ENCODE measurements at regions not wholly inside any gene's neighbourhood (a gene's known extent, or its start where the extent isn't known, plus 50 kb on each side); places are given as distances from the start of the nearest gene placed in this dataset.
"Not testable (repeated sequence)": the region's sequence is repeated elsewhere in the genome, so short reads cannot be mapped to it uniquely, and the experiment has no call there.

DNA sequence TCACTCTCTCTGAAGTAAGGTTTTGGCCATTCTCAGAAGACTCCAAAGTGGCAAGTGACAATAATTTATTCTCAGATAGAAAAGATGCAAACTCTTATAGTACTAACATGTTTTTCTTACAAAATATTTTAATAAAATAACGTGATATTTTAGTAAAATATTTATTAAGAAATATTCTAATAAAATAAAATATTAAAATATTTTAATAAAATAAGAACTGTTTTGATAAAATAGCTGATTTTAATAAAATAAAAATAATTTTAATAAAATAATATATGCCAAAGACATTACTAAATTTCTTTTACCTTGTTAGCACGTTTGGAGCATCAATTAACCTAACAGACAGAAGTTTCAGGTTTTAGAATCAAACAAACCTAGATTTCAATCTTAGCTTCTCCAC is 424.0 kb upstream of the NECTIN3 start:
- DNase-seq, result no peak

DNA sequence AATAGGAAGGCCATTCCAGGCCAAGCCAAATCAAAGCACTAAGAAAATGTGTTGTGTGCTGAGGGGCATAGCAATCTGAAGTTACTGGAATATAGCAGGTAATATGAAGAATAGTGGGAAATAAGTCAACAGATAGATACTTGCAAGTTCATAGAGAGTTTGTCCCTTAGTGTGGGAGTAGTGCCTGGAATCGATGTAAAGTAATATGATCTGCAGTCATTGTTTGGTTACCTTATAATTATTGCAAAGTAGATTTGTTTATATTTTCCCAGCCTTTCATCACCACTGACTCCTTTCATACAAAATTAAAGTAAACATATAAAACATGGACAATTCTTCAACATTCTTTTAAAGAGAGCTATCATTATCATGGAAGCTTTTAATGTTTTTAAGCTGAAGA is 420.9 kb upstream of the NECTIN3 start:
- no peak for DNase-seq

DNA sequence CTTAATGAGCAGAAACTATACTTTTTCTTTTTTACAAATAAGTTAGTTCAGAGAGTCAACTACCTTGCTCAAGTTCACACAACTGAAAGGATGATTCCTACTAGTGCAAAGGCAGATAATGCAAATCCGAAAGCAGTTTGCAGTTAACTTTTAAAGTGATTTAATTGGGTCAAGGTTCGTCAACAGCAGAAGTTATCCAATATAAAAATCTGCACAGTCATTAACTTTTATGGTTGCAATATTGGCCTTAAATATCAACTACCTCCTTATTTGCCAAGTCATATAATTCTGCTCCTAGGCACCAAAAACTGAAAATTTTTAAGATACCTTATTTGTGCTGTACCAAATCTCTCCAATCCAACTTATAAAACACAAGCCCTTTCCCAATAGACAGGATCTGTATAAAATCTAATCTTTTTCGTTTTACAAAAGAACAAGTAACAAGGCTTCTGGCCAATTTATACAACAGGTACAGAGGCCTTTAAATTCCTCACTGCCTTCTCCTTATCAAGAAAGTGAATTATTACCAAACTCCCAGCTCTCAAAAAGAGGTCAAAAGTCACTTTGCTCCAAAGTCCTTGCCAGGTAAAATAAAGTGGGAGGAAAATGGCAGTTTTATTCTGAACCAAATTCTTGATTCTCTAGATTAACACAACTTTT is 416.6 kb upstream of the NECTIN3 start:
- no peak for DNase-seq

DNA sequence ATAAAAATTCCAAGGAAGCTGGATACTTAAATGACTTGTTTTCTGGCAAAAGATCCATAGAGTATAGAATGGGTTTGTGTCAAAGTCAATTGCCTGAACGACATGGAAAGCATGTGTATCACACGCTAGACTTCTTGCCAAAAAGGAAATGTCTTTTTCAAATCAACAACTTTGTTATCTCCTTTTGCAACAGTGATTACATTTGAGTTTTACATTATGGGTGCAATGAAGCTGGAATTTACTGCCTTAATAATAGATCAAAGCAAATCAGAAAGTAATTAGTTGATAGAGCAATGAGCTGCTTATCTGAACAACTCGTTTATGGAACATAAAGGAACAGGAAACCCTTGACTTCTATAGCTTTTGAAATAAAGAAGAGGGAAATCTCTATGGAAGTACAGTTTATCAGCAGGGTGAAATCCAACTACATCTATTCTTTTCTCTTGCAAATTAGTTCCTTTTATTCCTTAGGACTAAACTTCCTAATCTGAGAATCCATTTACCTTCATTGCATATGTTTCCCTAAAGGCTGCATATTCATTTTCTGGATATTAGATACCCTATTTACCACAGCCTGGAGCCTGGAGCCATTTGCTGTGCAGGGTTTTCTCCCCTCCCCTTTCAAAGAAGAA is 415.1 kb upstream of the NECTIN3 start:
- DNase-seq, result no peak

DNA sequence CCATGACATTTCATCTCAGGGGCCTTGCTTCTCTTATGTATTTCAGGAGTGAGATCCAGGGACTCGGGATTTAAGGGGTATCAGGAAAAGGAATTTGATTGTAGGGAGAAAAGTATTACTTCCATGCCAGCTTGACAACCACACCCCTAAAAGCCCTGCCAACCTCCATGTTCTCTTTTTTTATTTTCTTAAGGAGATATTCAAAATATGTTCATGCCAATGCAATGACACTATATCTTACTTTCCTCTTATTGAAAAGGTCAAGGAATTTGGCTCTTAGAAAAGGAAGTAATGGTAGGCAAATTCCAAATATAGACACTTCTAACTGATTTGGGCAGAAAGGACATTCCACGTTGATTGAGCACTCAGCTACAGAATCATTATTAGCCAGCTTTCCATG is 407.5 kb upstream of the NECTIN3 start:
- DNase-seq, result no peak

DNA sequence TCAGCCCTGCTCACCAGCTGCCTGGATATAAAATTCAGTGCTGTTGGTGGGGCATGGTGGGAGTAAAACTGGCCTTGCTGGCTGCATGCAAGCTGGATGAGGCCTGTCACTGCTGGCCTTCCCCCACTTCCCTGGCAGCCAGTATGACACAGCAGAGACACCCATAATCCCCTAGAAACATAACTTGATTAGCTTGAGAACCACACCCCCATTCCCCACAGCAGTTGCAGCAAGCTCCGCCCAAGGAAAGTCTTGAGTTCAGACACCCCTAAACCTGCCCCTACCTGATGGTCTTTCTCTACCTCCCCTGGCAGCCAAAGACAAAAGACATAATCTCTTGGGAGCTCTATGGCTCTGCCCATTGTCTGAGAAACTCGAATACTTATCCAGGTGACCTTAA is 405.1 kb upstream of the NECTIN3 start:
- DNase-seq, result no peak

DNA sequence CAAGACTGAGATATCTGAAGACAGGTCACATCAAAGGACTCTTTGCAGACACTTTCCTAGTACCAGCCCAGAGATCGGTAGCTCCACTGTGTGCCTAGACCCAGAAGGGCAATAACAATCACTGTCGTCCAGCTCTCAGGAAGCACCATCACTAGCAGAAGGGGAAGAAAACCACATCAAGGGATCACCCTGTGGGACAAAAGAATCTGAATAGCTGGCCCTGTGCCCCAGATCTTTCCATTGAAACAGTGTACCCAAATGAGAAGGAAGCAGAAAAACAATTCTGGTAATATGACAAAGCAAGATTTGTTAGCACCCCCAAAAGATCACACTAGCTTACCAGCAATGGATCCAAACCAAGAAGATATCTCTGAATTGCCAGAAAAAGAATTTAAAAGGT is 404.4 kb upstream of the NECTIN3 start:
- DNase-seq, result no peak

DNA sequence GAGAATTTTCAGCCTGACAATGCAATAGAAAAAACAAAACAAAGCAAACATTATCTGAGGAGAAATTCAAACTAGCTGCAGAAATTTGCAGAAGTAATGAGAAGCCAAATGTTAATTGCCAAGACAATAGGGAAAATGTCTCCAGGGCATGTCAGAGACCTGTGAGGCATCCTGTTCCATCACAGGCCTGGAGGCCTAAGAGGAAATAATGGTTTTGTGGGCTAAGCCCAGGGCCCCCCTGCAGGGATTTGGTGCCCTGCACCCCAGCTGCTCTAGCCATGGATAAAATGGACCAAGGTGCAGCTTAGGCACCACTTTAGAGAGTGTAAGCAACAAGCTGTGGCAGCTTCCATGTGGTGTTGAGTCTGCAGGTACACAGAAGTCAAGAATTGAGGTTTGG is 401.2 kb upstream of the NECTIN3 start:
- DNase-seq, result no peak

DNA sequence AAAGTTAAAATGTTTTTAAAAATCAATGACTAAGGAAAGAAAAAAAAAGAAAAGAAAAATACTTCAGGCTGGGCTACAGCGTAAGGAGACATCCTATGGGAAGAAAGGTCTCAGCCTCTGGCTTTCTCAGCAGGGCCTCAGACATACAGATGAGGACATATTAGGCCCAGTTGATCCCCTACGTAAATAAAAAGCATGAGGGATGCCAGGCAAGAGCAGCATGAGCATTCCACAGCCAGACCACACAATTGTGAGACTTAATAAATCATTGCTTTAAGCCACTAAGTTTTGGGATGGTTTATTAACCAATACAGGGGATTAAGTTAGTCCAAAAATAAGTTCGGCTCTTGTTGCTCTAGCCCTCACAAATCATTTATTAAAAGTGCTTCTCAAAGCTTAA is 394.1 kb upstream of the NECTIN3 start:
- no peak for DNase-seq

DNA sequence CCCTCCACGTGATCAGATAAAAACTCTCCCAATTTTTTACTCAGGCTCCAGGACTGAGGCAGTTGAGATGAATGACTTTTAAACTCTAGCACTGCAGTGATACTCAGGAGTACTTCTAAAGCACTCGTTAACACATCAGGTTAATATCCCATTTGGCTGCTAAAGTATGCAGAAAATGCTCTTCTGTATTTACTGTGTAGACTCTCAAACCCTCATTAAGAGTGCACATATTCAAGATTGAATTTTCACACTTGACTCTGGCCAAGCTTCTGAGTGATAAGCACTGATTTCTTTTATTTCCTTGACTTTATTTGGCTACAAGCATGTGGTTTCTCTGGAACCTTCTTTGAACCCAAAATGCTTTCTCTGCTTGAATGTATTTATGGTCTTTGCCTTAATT is 392.3 kb upstream of the NECTIN3 start:
- no peak for DNase-seq

DNA sequence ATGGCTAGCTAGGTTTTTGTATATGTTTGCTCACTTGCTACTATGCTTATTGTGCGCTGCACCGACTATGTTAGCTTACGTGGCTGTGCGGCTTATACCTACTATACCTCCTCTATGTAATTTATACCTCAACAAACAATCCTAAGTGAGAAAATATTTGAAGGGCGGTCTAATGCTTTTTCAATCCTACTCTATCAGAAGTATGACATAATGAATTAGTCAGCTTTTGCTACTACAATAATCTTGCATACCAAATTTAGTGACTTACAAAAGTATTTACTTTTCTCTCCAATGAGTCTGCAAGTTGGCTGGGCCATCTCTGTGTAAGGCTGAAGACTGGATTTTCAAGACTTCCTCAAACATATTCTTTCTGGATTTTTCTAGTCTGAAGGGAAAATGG is 391.2 kb upstream of the NECTIN3 start:
- no peak for DNase-seq

DNA sequence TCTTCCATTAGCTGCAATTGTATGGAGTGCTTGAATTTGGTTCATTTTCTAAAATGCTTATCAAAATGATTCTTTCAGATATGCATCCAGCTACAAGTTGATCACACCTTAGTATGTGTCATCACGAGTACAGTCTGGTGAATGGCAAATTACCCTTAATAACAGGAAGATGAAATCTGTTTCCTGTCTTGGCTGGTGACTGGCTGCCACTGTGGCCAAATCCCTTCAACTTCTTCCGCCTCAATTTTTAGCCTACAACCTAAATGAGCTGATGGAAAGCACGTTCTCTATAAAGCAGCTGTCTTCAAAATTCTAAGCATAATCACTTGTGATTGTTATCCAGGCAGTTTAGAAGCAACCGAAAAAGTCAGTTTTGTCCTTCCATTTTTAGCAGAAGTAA is 387.1 kb upstream of the NECTIN3 start:
- no peak for DNase-seq

DNA sequence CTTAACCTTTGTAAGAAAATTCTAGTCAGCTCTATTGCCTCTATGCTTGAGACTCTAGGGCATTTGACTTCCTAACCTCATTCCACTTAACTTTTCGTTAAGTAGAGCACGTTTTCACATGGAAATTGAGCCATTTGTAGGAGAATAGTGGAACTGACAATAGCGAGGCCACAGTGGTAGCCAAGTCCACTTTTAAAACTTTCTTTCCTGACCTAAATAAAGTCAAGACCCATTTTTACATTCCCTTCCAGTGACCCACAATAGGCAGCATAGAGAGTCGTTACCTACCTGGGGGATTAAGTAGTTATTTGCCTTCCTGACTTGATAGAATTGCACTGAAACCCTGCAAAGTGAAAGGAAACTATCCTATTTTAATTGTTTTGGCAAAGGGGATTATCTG is 386.0 kb upstream of the NECTIN3 start:
- no peak for DNase-seq

DNA sequence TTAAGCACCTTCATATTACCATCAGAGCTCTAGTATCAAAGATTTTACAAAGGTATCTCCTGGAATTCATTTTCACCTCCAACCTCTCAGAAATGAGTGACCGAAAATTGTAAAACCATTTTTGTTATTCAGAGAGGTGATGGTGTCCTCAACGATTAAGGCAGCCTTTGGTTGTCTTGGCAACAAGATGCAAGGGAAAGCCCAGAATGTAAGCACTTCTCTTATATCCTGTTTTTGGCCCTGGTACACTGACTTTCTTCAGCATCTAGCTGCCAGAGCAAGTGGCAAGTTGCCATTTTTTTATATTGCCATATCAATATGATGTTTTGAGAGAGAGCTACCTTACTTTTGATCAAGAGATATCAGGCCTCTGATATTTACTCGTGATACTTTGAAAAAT is 384.9 kb upstream of the NECTIN3 start:
- DNase-seq, result no peak

DNA sequence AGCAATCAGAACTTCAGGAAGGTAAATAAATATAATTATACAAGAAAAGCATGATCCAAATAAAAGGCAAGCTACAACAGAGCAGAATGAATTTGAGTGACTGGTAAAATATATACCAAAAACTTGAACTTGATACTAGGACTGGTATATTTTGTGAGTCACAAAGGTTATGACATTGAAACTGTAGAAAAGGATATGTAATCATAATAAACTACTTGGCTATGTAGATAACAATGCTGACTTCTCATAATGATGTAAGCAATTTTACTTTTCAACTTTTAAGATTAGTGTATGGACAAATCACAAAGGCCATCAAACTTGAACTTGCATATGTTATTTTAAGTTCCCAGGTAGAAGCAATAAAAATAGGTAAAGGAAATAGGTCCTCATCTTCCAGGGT is 384.5 kb upstream of the NECTIN3 start:
- no peak for DNase-seq

DNA sequence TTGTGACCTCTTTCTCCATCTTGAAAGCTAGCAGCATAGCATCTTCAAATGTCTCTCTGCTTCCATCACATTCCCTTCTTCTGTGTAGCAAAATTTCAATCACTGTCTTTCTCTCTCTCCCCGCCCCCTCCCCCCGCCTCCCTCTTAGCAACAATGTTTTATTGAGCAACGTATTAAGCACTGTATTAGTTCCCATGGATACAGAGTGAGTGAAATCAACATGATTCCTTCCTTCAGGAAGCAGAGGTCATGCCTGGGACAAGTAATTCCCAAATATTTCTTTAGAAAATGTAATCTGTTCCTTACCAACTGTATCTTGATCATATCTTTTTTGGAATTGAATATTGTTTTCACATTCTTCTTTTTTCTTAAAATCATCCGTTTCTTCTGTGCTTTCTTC is 373.7 kb upstream of the NECTIN3 start:
- no peak for DNase-seq

DNA sequence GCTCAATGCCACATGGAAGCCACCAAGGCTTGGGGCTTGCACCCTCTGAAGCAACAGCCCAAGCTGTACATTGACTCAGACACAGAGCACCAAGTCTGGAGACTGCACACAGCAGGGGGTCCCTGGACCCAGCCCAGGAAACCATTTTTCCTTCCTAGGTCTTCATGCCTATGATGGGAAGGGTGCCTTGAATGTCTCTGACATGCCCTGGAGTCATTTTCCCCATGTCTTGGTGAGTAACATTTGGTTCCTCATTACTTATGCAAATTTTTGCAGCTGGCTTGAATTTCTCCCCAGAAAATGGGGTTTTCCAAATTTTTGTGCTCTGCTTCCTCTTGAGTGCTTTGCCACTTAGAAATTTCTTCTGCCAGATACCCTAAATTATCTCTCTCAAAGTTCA is 367.3 kb upstream of the NECTIN3 start:
- not testable (repeated sequence) for DNase-seq

DNA sequence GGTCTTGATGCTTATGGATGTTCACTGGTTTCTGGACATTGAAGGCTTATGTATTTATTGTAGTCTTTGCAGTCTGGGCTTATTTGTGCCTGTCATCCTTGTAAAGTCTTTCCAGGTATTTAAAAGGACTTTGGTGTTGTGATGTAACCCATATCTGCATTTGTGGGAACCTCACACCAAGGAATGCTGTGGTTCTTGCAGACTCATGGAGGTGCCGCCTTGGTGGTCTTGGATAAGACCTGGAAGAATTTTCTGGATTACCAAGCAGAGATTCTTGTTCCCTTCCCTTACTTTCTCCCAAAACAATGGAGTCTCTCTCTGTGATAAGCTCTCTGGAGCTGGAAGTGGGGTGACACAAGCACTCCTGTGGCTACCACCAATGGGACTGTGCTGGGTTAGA is 363.5 kb upstream of the NECTIN3 start:
- DNase-seq, result no peak

DNA sequence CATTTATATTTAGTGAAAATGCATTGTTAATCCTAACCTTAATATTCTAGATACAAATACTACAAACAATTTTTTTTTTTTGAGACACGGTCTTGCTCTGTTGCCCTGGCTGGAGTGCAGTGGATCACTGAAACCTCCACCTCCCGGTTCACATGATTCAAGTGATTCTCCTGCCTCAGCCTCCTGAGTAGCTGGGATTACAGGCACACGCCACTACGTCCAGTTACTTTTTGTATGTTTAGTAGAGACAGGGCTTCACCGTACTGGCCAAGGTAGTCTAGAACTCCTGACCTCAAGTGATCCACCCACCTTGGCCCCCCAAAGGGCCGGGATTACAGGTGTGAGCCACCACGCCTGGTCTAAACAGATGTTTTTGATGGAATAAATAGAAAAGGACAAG is 361.5 kb upstream of the NECTIN3 start:
- DNase-seq, result no peak

DNA sequence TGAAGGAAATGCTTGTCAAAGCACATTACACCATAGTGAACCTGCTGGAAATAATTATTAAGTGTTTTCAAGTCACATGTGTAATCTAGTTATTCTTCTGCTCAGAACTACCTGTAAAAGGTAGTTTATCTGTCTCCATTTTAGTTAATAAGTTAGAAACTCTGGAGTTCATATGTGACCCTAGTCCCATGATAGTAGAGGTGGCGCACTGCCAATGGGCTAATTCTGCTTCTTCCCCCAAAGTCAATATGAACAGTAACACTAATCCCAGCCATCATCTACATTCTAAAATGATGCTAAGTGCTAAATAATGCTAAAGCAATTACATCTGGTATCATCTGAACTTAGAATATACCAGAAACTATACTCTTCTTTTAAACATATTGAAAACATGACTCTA is 361.0 kb upstream of the NECTIN3 start:
- no peak for DNase-seq

DNA sequence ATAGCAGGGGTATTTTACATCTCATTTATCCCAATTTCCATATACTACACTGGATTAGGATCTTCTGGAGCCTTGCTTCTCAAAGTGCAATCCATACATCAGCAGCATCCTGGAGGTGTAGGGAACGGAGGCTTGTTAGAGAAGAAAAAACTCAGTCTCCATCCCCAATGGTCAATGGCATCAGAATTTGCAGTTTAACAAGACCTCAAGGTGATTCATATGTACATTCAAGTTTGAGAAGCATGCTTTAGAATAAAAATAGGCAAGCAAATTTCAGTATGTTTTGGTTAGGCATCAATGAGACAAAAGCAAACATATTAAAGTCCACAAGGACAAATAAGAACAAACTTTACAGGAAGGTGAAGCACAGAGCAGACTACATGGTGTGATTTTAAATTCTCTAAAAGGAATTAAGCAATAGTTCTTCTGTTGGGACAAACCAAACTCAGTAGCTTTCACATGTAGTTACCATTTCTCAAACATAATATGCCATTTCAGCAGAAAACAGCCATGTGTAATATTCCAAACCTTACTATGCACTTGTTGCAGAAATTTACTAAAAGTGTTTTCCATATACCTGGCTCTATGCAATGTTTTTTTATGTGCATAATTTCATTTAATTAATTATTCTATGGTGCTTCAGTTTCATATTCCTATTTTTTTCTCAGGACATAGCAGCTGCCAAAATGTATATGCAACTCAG is 360.3 kb upstream of the NECTIN3 start:
- DNase-seq, result no peak

DNA sequence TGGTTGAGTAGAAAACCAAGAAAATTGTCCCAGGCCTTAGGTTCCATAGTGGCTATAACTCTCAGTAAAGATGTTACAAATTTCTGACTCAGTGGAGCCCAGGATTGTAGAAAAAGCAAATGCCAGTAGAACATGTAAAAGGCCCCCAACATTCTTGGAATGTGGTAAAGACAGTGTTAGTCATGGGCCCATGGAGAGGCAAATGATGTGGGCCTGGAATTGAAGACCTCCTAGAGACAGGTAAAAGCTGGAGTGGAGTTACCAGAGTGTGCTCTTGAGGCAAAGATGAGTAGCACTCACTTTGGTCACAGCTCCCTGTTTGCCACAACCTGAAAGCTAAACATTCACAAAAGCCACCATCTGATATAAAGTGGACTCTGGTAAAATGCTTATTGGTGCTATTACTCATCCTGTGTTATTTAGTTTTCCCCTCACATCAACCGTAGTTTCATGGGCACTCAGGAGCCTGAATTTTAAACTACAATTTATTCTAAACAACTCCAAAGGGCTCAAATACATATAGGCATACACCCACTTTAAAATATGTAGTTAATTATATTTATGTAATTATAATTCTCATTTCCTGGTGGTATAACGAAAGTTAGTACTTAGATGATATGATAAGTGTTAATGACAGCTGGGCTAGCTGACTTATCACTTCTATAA is 359.6 kb upstream of the NECTIN3 start:
- DNase-seq, result no peak

DNA sequence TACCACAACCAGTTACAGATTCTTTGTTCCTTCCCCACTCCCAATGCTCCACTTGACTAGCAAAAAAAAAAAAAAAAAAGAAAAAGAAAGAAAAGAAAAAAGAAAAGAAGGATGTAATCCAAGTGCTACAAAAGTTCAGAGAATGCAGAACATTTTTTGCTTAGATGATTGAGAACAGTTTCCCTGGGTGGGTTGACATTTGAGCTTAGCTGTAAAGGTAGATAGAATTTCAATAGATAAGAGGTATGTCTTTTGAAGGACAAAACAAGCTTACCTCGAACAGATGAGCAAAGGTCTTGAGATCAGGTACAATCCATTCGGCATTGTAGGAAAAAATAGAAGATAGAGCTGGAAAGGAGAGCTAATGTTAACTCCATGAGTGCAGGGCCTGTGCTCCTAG is 344.6 kb upstream of the NECTIN3 start:
- no peak for DNase-seq

DNA sequence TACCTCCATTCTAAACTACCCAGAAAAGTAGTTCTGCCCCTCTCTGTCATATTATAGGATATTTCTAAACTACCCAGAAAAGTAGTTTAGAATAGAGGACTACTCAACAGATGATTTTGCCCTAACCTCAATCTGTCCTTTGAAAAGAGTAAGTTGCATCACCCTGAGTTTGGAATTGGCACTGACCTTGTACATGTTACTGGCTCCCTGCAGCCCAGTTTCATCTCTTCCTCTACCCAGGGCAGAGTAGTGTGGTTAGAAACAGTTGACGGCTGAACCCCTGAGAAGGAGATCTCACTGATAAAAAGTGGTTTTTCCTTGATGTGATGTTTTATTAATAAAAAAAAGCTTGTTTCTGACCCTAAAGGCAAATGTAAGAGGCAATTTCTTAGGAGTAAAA is 340.5 kb upstream of the NECTIN3 start:
- DNase-seq, result no peak

All from activated CD8-positive, alpha-beta memory T cell treated with anti-CD3 and anti-CD28 coated beads, Interleukin-2, amount 50 U/mL, for 4 hours (primary cell).